Parathyroid adenoma (tissue), 2 donors: ENCODE measurements at regions not wholly inside any gene's neighbourhood (a gene's known extent, or its start where the extent isn't known, plus 50 kb on each side); places are given as distances from the start of the nearest gene placed in this dataset.

ENCODE experiments used
- H2AFZ ChIP-seq: fragments of 300-600 bp; sonication (generic); one replicate; pipeline ENCODE4 v1.7.0; 2017; ENCODE audit warnings: antibody characterized with exemption, mild to moderate bottlenecking
- H3K27ac ChIP-seq: fragments of 300-600 bp; sonication (generic); one replicate; pipeline ENCODE4 v1.7.0; 2017
- H3K27me3 ChIP-seq: fragments of 300-600 bp; sonication (generic); one replicate; pipeline ENCODE4 v1.7.0; 2017; ENCODE audit warnings: low read length; ENCODE audit not compliant: control insufficient read depth, insufficient read depth
- H3K36me3 ChIP-seq: fragments of 300-600 bp; sonication (generic); one replicate; pipeline ENCODE4 v1.7.0; 2017; ENCODE audit warnings: low read length; ENCODE audit not compliant: control insufficient read depth, insufficient read depth
- H3K4me1 ChIP-seq: fragments of 300-600 bp; sonication (generic); one replicate; pipeline ENCODE4 v1.7.0; 2017; ENCODE audit warnings: control low read depth
- H3K4me2 ChIP-seq: fragments of 300-600 bp; sonication (generic); one replicate; pipeline ENCODE4 v1.7.0; 2017; ENCODE audit warnings: low read length
- H3K4me3 ChIP-seq: fragments of 300-600 bp; sonication (generic); one replicate; pipeline ENCODE4 v1.7.0; 2017; ENCODE audit warnings: low read depth, low read length
- H3K79me2 ChIP-seq: fragments of 300-600 bp; sonication (generic); one replicate; pipeline ENCODE4 v1.7.0; 2017; ENCODE audit warnings: control low read depth
- H3K9ac ChIP-seq: fragments of 300-600 bp; sonication (generic); one replicate; pipeline ENCODE4 v1.7.0; 2017; ENCODE audit warnings: mild to moderate bottlenecking
- H3K9me3 ChIP-seq: fragments of 300-600 bp; sonication (generic); one replicate; pipeline ENCODE4 v1.7.0; 2017; ENCODE audit warnings: low read length; ENCODE audit not compliant: control insufficient read depth
- TF ChIP-seq, protein P1 (sequence below): fragments of 300-600 bp; sonication (generic); IDR thresholded peaks from one replicate; pipeline ENCODE4 v1.7.0; 2017; ENCODE audit warnings: antibody characterized with exemption, mild to moderate bottlenecking
- donor health status: primary hyperparathyroidism.

- H3K4me3 ChIP-seq: no peak overlapping the region
- H2AFZ ChIP-seq: no peak overlapping the region
- no peaks in the 10 kb centered on the region for H3K79me2 ChIP-seq
- no peaks in the 10 kb centered on the region for H3K4me1 ChIP-seq
- no peak overlapping the region for H3K27ac ChIP-seq
- H3K9ac ChIP-seq: no peak overlapping the region
- H3K4me2 ChIP-seq: no peak overlapping the region
- TF ChIP-seq, protein P1, sequence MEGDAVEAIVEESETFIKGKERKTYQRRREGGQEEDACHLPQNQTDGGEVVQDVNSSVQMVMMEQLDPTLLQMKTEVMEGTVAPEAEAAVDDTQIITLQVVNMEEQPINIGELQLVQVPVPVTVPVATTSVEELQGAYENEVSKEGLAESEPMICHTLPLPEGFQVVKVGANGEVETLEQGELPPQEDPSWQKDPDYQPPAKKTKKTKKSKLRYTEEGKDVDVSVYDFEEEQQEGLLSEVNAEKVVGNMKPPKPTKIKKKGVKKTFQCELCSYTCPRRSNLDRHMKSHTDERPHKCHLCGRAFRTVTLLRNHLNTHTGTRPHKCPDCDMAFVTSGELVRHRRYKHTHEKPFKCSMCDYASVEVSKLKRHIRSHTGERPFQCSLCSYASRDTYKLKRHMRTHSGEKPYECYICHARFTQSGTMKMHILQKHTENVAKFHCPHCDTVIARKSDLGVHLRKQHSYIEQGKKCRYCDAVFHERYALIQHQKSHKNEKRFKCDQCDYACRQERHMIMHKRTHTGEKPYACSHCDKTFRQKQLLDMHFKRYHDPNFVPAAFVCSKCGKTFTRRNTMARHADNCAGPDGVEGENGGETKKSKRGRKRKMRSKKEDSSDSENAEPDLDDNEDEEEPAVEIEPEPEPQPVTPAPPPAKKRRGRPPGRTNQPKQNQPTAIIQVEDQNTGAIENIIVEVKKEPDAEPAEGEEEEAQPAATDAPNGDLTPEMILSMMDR: no peak
- no peaks in the 10 kb centered on the region for H3K36me3 ChIP-seq
- no peaks in the 10 kb centered on the region for H3K9me3 ChIP-seq
- H3K27me3 ChIP-seq: no peaks in the 10 kb centered on the region
Observed at GRCh38 chr19:30791088-30791487, 418.9 kb downstream of the ZNF536 start.

DNA sequence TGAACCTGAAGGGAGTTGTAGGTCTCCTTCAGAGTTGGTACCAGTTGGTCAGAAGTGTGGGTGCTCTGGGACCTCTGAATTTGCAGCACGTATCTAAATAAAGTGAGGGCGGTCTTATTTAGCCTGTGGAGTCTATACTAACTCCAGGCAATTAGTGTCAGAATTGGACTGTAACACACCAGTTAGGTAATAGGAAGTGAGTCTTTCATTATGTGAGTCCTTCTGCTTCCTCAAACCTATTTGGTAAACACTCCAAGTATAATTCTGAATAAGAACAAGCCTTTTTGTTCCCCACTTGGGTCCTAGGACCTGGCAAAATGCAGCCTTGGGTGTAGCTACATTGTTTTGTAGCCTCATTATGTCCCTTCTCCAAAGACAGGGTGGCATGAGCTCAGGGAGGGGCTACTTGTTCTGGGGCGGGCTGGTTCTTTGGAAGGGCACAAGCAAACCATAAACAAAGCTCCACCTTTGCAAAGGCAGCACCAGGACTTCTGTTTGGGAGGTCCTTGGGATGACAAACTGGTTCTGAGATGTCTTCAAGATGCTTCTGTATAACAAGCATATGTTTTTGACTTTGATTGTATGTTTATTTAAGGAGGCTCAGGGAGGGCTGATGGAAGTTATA is 418.0 kb downstream of the ZNF536 start:
- no peak overlapping the region for H3K4me2 ChIP-seq
- H3K36me3 ChIP-seq: no peaks in the 10 kb centered on the region
- H3K9ac ChIP-seq: no peak overlapping the region
- no peak overlapping the region for H3K27ac ChIP-seq
- no peak overlapping the region for H2AFZ ChIP-seq
- no peak overlapping the region for H3K4me3 ChIP-seq
- TF ChIP-seq, protein P1: no peak
- H3K9me3 ChIP-seq: no peaks in the 10 kb centered on the region
- no peaks in the 10 kb centered on the region for H3K79me2 ChIP-seq
- no peaks in the 10 kb centered on the region for H3K4me1 ChIP-seq
- no peaks in the 10 kb centered on the region for H3K27me3 ChIP-seq

GRCh38 chr19:30788105-30788765 is 416.1 kb downstream of the ZNF536 start:
- Histone ChIP-seq H3K9ac (no peak overlapping the region), H3K4me1 (no peaks in the 10 kb centered on the region), H3K79me2 (no peaks in the 10 kb centered on the region), H3K36me3 (no peaks in the 10 kb centered on the region), H3K4me3 (no peak overlapping the region), H3K9me3 (no peaks in the 10 kb centered on the region), H2AFZ (no peak overlapping the region), H3K27me3 (no peaks in the 10 kb centered on the region), H3K27ac (no peak overlapping the region), H3K4me2 (no peak overlapping the region)
- TF ChIP-seq, protein P1: no peak

GRCh38 chr19:30785458-30786137 is 413.4 kb downstream of the ZNF536 start:
- H3K4me3 ChIP-seq: no peak overlapping the region
- H3K9me3 ChIP-seq: no peaks in the 10 kb centered on the region
- H3K9ac ChIP-seq: no peak overlapping the region
- H3K4me1 ChIP-seq: no peaks in the 10 kb centered on the region
- no peaks in the 10 kb centered on the region for H3K79me2 ChIP-seq
- no peaks in the 10 kb centered on the region for H3K27me3 ChIP-seq
- no peaks in the 10 kb centered on the region for H3K36me3 ChIP-seq
- H3K27ac ChIP-seq: no peak overlapping the region
- TF ChIP-seq, protein P1: no peak
- no peak overlapping the region for H2AFZ ChIP-seq
- H3K4me2 ChIP-seq: no peak overlapping the region
